ENCODE measurements at regions not wholly inside any gene's neighbourhood (a gene's known extent, or its start where the extent isn't known, plus 50 kb on each side); places are given as distances from the start of the nearest gene placed in this dataset.
"Not testable (repeated sequence)": the region's sequence is repeated elsewhere in the genome, so short reads cannot be mapped to it uniquely, and the experiment has no call there.

DNA sequence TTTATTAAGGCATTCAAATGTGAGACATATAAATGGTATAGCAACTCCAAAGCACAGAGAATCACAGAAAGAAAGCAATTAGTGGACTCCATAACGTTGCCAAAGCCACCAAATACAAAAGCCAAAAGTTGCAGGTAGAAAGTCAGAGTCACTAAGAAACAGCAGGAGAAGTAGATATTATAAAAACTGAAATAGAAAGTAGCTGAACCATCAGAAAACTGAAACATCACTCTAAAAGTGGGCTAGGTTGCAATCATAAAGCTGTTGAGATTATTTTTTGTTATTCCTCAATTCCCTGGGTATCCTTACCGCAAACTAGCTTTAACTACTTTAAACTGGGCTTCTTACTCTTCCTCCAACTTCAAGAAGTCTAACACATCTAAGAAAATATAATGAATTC is 108.1 kb upstream of the ARRDC3 start:
- no peaks in the 10 kb centered on the region for H3K27me3 Mint-ChIP-seq
- peaks cover 1 to 33% (median 31%) of the 10 kb centered on the region in 4 donors for H3K4me1 Mint-ChIP-seq
- no peak overlapping the region for H3K4me3 Mint-ChIP-seq
- peaks cover 0 to 10% (median 6%) of the 10 kb centered on the region in 3 donors for H3K36me3 Mint-ChIP-seq
- DNase-seq: no peak
- peaks cover 0 to 10% (median 2%) of the 10 kb centered on the region in 9 donors for H3K9me3 Mint-ChIP-seq
- no peak for ATAC-seq
- H3K27ac Mint-ChIP-seq: peak overlapping the region in 3 of 10 donors; percentile 1 to 6 (median 3)
- POLR2A ChIA-PET: no interaction called here

DNA sequence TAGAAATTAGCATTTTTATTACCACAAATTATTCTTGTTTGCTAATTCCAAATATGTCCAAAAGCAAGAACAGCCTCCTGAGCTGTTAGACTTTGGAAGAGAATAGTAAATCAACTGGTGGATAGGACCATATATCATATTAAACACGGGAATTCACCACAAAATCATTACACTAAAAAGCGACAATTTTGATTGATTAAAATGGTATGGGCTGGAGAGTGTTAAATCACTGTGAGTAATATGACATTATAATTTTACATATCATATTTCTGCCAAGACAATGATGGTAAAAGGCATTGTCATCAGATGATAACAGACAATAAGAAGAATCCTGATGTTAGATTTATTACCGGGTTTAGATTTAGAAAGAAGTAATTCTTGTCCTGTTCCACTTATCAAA is 107.2 kb upstream of the ARRDC3 start:
- Mint-ChIP-seq H3K36me3 (peaks cover 0 to 12% (median 6%) of the 10 kb centered on the region in 3 donors), H3K4me3 (no peak overlapping the region)

DNA sequence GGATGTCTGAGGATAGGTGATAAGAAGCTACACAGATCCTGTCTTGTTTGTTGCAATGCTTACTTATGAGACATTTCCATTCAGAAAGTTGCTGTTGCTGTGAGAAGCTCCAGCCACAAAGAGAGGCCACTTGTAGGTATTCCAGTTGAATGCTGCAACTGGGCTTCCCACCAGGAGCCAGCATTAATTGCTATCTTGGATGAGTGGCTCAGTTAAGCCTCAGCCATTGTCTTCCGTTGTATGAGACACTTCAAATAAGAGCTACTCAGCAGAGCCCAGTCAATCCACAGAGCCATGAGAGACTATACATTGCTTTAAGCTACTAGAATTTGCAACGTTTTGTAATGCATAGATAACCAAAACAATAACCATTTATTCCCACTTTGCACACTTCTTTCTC is 104.3 kb upstream of the ARRDC3 start:
- ATAC-seq (no peak), DNase-seq (no peak)
- no peak overlapping the region for H3K4me3 Mint-ChIP-seq
- peaks cover 4 to 22% (median 13%) of the 10 kb centered on the region in 4 donors for H3K4me1 Mint-ChIP-seq
- peaks cover 0 to 12% (median 6%) of the 10 kb centered on the region in 3 donors for H3K36me3 Mint-ChIP-seq
- no peaks in the 10 kb centered on the region for H3K27me3 Mint-ChIP-seq
- no peak overlapping the region for H3K27ac Mint-ChIP-seq
- POLR2A ChIA-PET: no interaction called here
- peaks cover 0 to 10% (median 2%) of the 10 kb centered on the region in 9 donors for H3K9me3 Mint-ChIP-seq

More for the DNA sequence above, 107.2 kb upstream of the ARRDC3 start:
- H3K27ac Mint-ChIP-seq: no peak overlapping the region
- H3K27me3 Mint-ChIP-seq: no peaks in the 10 kb centered on the region
- peaks cover 1 to 33% (median 29%) of the 10 kb centered on the region in 4 donors for H3K4me1 Mint-ChIP-seq
- POLR2A ChIA-PET: no interaction called here
- no peak for ATAC-seq
- H3K9me3 Mint-ChIP-seq: peaks cover 0 to 10% (median 2%) of the 10 kb centered on the region in 9 donors
- no peak for DNase-seq

DNA sequence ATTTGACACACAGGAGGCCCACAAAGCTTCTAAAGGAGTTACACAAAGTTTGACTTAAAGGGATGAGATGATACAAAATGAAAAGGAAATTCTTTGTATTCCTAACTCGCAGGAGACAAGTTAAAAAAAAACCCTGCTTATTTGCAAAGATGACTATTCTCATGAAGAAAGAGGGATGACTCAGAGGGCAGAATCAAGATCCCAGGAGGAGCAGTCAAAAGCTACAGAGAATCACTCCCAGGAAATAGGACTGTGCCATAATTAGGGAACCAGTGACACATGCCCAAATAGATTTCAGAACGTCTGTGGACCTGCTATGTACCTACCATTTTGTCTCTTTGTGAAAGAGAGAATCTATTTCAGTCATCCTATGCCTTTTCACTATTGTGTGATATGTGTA is 103.5 kb upstream of the ARRDC3 start:
- no peaks in the 10 kb centered on the region for H3K27me3 Mint-ChIP-seq
- no peak overlapping the region for H3K4me3 Mint-ChIP-seq
- peaks cover 0 to 10% (median 2%) of the 10 kb centered on the region in 9 donors for H3K9me3 Mint-ChIP-seq
- DNase-seq (no peak), ATAC-seq (no peak)
- H3K4me1 Mint-ChIP-seq: peaks cover 5 to 19% (median 9%) of the 10 kb centered on the region in 4 donors
- POLR2A ChIA-PET: no interaction called here
- H3K36me3 Mint-ChIP-seq: peaks cover 0 to 12% (median 6%) of the 10 kb centered on the region in 3 donors
- H3K27ac Mint-ChIP-seq: no peak overlapping the region

DNA sequence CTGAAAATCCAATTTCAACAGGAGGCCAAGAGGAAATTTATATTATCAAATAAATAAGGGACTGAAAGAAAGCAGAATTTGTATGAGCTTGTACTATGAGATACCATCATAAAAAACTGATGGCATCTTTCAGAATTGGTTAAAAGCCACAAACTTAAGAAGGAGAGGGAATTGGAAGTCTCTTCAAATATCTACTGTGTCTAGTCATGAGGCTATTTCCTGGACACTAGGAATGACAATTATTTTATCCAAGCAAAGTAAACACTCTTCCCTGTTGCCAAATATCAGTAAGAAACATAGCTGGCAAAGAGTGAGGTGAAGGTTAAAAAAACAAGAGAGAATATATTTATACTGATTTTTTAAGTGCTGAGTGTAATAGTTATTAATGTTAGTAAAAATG is 101.5 kb upstream of the ARRDC3 start:
- no peak for ATAC-seq
- no peak overlapping the region for H3K27ac Mint-ChIP-seq
- peaks cover 0 to 12% (median 6%) of the 10 kb centered on the region in 3 donors for H3K36me3 Mint-ChIP-seq
- H3K27me3 Mint-ChIP-seq: no peaks in the 10 kb centered on the region
- DNase-seq: no peak
- H3K4me1 Mint-ChIP-seq: peaks cover 4 to 14% (median 7%) of the 10 kb centered on the region in 4 donors
- POLR2A ChIA-PET: no interaction called here
- no peak overlapping the region for H3K4me3 Mint-ChIP-seq
- H3K9me3 Mint-ChIP-seq: peaks cover 0 to 10% (median 2%) of the 10 kb centered on the region in 9 donors

DNA sequence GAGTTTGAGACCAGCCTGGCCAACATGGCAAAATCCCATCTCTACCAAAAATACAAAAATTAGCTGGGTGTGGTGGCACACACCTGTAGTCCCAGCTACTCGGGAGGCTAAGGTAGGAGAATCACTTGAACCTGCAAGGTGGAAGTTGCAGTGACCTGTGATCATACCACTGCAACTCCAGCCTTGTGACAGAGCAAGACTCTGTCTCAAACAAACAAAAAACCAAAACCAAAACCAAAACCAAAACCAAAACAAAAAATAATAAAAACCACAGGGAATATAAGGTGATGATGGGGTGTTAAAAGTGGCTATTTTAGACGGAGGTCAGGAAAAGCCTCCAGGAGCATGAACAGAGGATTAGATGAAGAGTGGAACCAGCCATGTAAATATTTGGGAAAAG is 96.3 kb upstream of the ARRDC3 start:
- DNase-seq: peak in 2 of 10 donors; percentile 3 to 6

DNA sequence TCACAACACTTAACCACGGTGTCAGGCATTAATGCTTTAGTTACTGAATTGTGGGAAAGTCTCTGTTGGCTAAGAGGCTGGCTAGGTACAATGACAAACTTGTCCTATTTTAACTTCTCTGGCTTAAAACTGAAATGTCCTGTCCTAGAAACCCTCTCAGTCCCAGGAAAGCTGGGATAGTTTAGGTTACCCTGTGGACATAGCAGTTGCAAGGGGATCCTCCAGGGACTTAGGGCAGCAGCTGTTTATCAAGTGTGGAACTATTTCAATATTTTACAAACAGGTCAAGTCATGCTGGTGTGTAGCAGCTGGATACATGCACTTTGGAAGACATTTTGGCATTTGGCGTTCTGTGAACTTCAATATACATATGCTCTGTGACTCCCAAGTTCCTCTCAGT is 95.0 kb upstream of the ARRDC3 start:
- Mint-ChIP-seq H3K27ac (no peak overlapping the region), H3K4me3 (no peak overlapping the region), H3K9me3 (no peaks in the 10 kb centered on the region), H3K27me3 (no peaks in the 10 kb centered on the region), H3K36me3 (no peaks in the 10 kb centered on the region), H3K4me1 (peaks cover 8 to 18% (median 15%) of the 10 kb centered on the region in 4 donors)
- ATAC-seq (no peak), DNase-seq (no peak)
- POLR2A ChIA-PET: no interaction called here

More for the DNA sequence above, 96.3 kb upstream of the ARRDC3 start:
- H3K27me3 Mint-ChIP-seq, H3K4me3 Mint-ChIP-seq, H3K36me3 Mint-ChIP-seq, ATAC-seq, POLR2A ChIA-PET, H3K9me3 Mint-ChIP-seq: not testable (repeated sequence)
- Mint-ChIP-seq H3K4me1 (peaks cover 8 to 18% (median 15%) of the 10 kb centered on the region in 4 donors), H3K27ac (peak overlapping the region in 5 of 10 donors; percentile 1 to 71 (median 52))

DNA sequence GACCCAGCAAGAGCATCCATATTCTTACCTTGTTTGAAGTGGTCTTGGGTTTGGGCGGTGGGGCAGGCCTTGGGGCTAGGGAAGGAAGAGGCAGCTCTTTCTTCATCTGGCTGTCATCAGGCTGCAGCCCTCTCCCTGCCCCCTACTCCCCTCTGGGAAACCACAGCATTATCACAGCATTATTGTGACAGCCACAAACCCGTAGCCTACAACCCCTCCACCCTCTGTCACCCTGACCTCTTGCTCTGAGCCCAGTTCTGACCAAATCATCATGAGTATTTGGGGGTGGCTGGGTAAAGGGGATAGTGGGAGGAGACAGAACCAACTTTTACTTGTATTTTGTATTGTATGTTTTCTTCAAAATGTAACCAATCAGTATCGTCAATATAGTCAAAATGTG is 94.3 kb upstream of the ARRDC3 start:
- POLR2A ChIA-PET: no interaction called here
- no peak for ATAC-seq
- peaks cover 6 to 14% (median 11%) of the 10 kb centered on the region in 4 donors for H3K4me1 Mint-ChIP-seq
- H3K27ac Mint-ChIP-seq: peak overlapping the region in 2 of 10 donors; percentile 9 to 26
- DNase-seq: no peak
- H3K4me3 Mint-ChIP-seq: no peak overlapping the region
- no peaks in the 10 kb centered on the region for H3K36me3 Mint-ChIP-seq
- H3K27me3 Mint-ChIP-seq: no peaks in the 10 kb centered on the region
- no peaks in the 10 kb centered on the region for H3K9me3 Mint-ChIP-seq

DNA sequence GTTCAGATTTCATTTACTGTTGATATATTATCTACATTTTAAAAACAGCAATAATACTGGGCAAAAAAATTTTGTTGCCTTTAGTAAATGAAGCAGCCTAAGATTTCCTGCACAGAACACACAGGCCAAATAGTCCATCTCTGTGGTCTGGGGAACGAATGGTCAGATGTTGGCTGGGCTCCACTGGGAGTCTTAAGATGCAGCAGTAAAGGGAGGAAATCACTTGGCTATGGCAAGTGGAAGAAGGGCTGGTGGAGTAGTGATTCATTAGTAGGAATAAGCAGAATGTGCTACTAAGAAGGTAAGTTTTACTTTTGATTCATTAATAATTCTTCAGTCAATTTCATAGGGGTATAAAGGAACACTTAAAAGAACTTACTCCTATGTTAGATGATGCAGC is 91.1 kb upstream of the ARRDC3 start:
- no peaks in the 10 kb centered on the region for H3K27me3 Mint-ChIP-seq
- no peaks in the 10 kb centered on the region for H3K36me3 Mint-ChIP-seq
- DNase-seq (no peak), ATAC-seq (no peak)
- peak overlapping the region in 1 of 10 donors; percentile 22 for H3K27ac Mint-ChIP-seq
- POLR2A ChIA-PET: no interaction called here
- peaks cover 3 to 15% (median 10%) of the 10 kb centered on the region in 4 donors for H3K4me1 Mint-ChIP-seq
- H3K9me3 Mint-ChIP-seq: no peaks in the 10 kb centered on the region
- H3K4me3 Mint-ChIP-seq: no peak overlapping the region

DNA sequence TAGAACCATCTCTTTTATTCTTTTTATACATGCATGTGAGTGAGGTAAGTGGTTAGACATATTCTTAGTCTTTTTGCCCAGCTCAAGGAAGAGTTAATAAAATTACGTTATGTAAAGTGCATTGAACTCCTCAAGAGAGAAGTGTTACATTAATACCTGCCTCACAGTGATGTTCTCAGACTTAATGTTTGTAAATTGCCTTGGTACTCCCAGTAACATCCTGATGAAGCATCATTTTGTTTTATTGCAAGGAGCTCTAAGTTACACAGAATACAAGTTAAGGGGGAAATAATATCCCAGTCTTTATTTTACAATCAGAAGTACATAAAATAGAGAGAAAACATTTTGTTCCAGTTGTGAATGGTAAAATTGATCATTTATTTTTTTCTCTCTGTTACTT is 89.5 kb upstream of the ARRDC3 start:
- H3K27me3 Mint-ChIP-seq: no peaks in the 10 kb centered on the region
- H3K9me3 Mint-ChIP-seq: no peaks in the 10 kb centered on the region
- ATAC-seq (no peak), DNase-seq (no peak)
- H3K4me1 Mint-ChIP-seq: peaks cover 9 to 18% (median 16%) of the 10 kb centered on the region in 4 donors
- no peak overlapping the region for H3K27ac Mint-ChIP-seq
- POLR2A ChIA-PET: no interaction called here
- no peaks in the 10 kb centered on the region for H3K36me3 Mint-ChIP-seq
- no peak overlapping the region for H3K4me3 Mint-ChIP-seq

DNA sequence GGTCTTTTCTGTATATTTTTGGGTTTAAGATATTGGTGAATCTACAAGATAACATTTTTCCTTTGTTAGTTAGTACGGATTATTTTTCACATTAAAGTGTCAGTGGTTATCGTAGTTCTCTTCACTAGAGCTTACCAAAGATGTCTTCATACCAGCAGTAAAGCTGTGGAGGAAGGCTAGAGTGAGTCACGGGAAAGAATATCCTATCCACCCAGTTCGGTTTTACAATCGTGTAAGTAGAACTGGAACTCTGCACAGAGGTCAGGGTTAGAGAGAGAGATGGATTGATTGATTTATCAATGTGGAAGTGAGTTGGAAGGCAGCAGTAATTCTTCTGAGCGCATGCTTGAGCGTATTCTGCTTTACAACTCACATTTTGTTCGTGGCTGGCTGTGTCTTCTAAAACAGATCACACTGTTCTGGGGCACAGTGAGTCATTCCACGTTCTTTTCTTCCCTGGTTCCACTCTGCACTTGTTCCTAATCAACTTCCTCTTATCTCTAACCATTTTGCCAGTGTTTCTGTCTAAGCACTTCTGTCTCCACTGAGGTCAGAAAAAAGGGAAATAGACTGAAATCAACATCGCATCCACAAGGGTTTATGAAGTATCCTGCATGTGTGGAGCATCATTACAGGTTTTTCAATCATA is 86.5 kb upstream of the ARRDC3 start:
- POLR2A ChIA-PET: no interaction called here
- Mint-ChIP-seq H3K9me3 (peaks cover 0 to 2% (median 0%) of the 10 kb centered on the region in 9 donors), H3K4me3 (peak overlapping the region in 7 of 10 donors; percentile 12 to 47 (median 30)), H3K4me1 (peaks cover 11 to 18% (median 15%) of the 10 kb centered on the region in 4 donors), H3K36me3 (no peaks in the 10 kb centered on the region), H3K27me3 (no peaks in the 10 kb centered on the region), H3K27ac (peak overlapping the region in 2 of 10 donors; percentile 0 to 61)
- no peak for ATAC-seq
- DNase-seq: no peak

DNA sequence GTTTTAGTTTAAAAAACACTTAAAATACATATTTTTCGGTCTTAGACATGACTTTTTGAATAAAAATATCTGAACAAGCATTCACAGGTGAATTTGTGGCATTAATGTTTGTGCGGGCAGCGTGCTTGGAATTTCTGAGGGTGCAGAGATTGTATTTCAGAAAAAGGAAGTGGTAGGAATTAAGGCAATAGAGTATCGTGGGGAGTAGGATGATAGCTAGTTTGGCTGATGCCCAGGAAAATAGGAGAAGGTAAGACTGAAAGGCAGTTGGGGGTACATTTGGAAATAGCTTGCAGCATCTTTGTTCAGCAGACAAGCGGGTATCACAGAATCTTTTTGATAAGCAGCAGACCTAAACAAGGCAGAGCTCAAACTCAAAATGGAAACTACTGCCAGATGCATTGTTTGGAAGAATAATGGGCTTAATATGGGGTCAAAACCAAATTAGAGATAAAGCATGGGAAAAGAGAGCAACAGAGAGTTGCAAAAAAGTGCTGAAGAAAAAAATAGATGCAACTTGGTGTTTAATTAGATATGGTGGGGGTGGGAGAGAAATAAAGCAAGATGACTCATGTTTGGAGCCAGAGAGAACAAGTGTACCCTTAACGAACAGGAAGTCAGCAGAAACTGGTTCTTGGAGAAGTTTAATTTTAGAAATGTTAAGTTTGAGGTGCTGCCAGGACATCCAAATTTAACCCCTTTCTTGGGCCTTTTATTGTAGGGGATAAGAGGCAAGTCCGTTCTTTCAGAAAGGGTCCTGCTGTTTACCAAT is 85.7 kb upstream of the ARRDC3 start:
- ATAC-seq (no peak), DNase-seq (no peak)

More for the DNA sequence above, 85.7 kb upstream of the ARRDC3 start:
- Mint-ChIP-seq H3K27me3 (no peaks in the 10 kb centered on the region), H3K9me3 (peaks cover 0 to 3% (median 0%) of the 10 kb centered on the region in 9 donors), H3K27ac (peak overlapping the region in 3 of 10 donors; percentile 11 to 61 (median 60)), H3K4me3 (peak overlapping the region in 8 of 10 donors; percentile 12 to 46 (median 29)), H3K36me3 (no peaks in the 10 kb centered on the region), H3K4me1 (peaks cover 11 to 18% (median 15%) of the 10 kb centered on the region in 4 donors)
- POLR2A ChIA-PET: no interaction called here
